Astrocyte (in vitro differentiated cells and primary cell): ENCODE measurements at regions not wholly inside any gene's neighbourhood (a gene's known extent, or its start where the extent isn't known, plus 50 kb on each side); places are given as distances from the start of the nearest gene placed in this dataset.

Experiments used
- CTCF ChIP-seq: IDR thresholded peaks from 2 replicates; pipeline ENCODE4 v1.5.1; 2011; ENCODE audit warnings: low read depth, mild to moderate bottlenecking, inconsistent platforms, low read length, moderate library complexity; ENCODE audit not compliant: insufficient read depth
- EZH2 ChIP-seq: IDR thresholded peaks from 2 replicates; pipeline ENCODE4 v1.6.1; 2012; ENCODE audit warnings: mild to moderate bottlenecking, low read length, inconsistent platforms; ENCODE audit not compliant: insufficient read depth

GRCh38 chr11:80702264-80702663 is 1261.4 kb upstream of the TENM4 start:
- TF ChIP-seq CTCF (no peak), EZH2 (no peak)
